Smooth muscle cell of the brain vasculature (primary cell): ENCODE measurements at regions not wholly inside any gene's neighbourhood (a gene's known extent, or its start where the extent isn't known, plus 50 kb on each side); places are given as distances from the start of the nearest gene placed in this dataset.
"Not testable (repeated sequence)": the region's sequence is repeated elsewhere in the genome, so short reads cannot be mapped to it uniquely, and the experiment has no call there.

Experiments
- DNase-seq: peaks from one replicate; pipeline ENCODE4 v3.0.0-alpha.2; 2012; ENCODE audit warnings: low read depth, low spot score

- no peak for DNase-seq
These were observed 353.2 kb downstream of the PRR16 start for GRCh38 chr5:120817044-120817985.

GRCh38 chr5:120818128-120818527 is 354.0 kb downstream of the PRR16 start:
- DNase-seq = no peak

- no peak for DNase-seq
These were observed 359.2 kb downstream of the PRR16 start for GRCh38 chr5:120823328-120823727.

GRCh38 chr5:120831646-120832045 is 367.5 kb downstream of the PRR16 start:
- DNase-seq = not testable (repeated sequence)

GRCh38 chr5:120841830-120842229 is 377.7 kb downstream of the PRR16 start:
- DNase-seq = no peak

GRCh38 chr5:120843390-120843980 is 379.4 kb downstream of the PRR16 start:
- no peak for DNase-seq

GRCh38 chr5:120848883-120849282 is 384.8 kb downstream of the PRR16 start:
- no peak for DNase-seq

- no peak for DNase-seq
These were observed 388.2 kb downstream of the PRR16 start for GRCh38 chr5:120852222-120852860.

- no peak for DNase-seq
These were observed 402.9 kb downstream of the PRR16 start for GRCh38 chr5:120866997-120867396.

GRCh38 chr5:120869831-120870230 is 405.7 kb downstream of the PRR16 start:
- no peak for DNase-seq

- no peak for DNase-seq
These were observed 408.2 kb downstream of the PRR16 start for GRCh38 chr5:120872297-120872696.

- no peak for DNase-seq
These were observed 409.0 kb downstream of the PRR16 start for GRCh38 chr5:120873083-120873482.

- no peak for DNase-seq
These were observed 410.2 kb downstream of the PRR16 start for GRCh38 chr5:120874081-120874862.

GRCh38 chr5:120882038-120882775 is 418.1 kb downstream of the PRR16 start:
- DNase-seq = no peak

GRCh38 chr5:120886351-120886860 is 422.3 kb downstream of the PRR16 start:
- no peak for DNase-seq

- DNase-seq = no peak
These were observed 431.6 kb downstream of the PRR16 start for GRCh38 chr5:120895660-120896059.

- DNase-seq = no peak
These were observed 437.1 kb downstream of the PRR16 start for GRCh38 chr5:120901199-120901598.

- DNase-seq = no peak
These were observed 443.9 kb downstream of the PRR16 start for GRCh38 chr5:120907953-120908352.

- DNase-seq = no peak
These were observed 446.5 kb downstream of the PRR16 start for GRCh38 chr5:120910629-120911028.

- DNase-seq = no peak
These were observed 449.3 kb downstream of the PRR16 start for GRCh38 chr5:120913396-120913795.
